ENCODE measurements at regions not wholly inside any gene's neighbourhood (a gene's known extent, or its start where the extent isn't known, plus 50 kb on each side); places are given as distances from the start of the nearest gene placed in this dataset.
"Not testable (repeated sequence)": the region's sequence is repeated elsewhere in the genome, so short reads cannot be mapped to it uniquely, and the experiment has no call there.

DNA sequence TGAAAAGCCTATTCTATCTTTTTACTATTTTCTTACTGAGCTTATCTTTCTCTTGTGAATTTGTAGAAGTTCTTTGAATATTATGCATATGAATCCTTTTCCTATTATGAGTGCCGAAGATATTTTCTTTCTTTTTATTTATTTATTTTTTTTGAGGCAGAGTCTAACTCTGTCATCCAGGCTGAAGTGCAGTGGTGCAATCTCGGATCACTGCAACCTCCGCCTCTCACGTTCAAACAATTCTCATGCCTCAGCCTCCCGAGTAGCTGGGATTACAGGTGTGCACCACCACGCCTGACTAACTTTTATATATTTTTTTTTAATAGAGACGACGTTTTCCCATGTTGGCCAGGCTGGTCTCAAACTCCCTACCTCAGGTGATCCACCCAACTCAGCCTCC lies 109.8 kb downstream of the RHOU start:
- in situ Hi-C loops (cut with HindIII; ENCODE audit: extremely low pct_ligation_motif_present, low pct_unique_long_range_greater_than_20kb) (no loop called here), intact Hi-C loops (cut with micrococcal nuclease; ENCODE audit: unreplicated experiment) (no loop called here)
- BruUV-seq (replicated peaks): no TSS peak
- no peak overlapping the region for H3K4me2 ChIP-seq (ENCODE audit: low read depth, low read length)
- DNase-seq (ENCODE audit: low spot score): no peak
- no peak for ATAC-seq
- H3K27ac ChIP-seq (ENCODE audit: extremely low read length, insufficient read depth, low read length): no peak overlapping the region
- no peak overlapping the region for H2AFZ ChIP-seq (ENCODE audit: low read length)
- no peaks in the 10 kb centered on the region for H3K36me3 ChIP-seq (replicated peaks in 1 of 2; ENCODE audit: control insufficient read depth in 1 of 2, insufficient read depth in 2 of 2, low read length in 2 of 2)
- no peaks in the 10 kb centered on the region for H4K20me1 ChIP-seq (ENCODE audit: insufficient read depth, low read length)
- CTCF ChIA-PET (ENCODE audit: low intra/inter-chr PET ratio, low total read pairs): no interaction called here
- no peaks in the 10 kb centered on the region for H3K79me2 ChIP-seq (ENCODE audit: insufficient read depth, low read length)
- WGBS (ENCODE audit: low lambda C conversion rate): 95% methylated on average over 8 of the region's 8 CpGs
- peaks cover 51% of the 10 kb centered on the region for H3K4me1 ChIP-seq (ENCODE audit: insufficient read depth, low read length)
- FAIRE-seq: no peak
- H3K4me3 ChIP-seq (replicated peaks in 1 of 3; ENCODE audit: insufficient read depth in 1 of 3, low read depth in 2 of 3, low read length in 3 of 3): no peak overlapping the region
- POLR2A ChIA-PET: no interaction called here
- no peak overlapping the region for H3K9ac ChIP-seq (ENCODE audit: insufficient read depth, low read depth, low read length)
- no peaks in the 10 kb centered on the region for H3K9me3 ChIP-seq (ENCODE audit: low read length)
- no peaks in the 10 kb centered on the region for H3K27me3 ChIP-seq (ENCODE audit: control insufficient read depth in 1 of 2, insufficient read depth in 2 of 2, low read length in 2 of 2)
- TF ChIP-seq, protein P1, sequence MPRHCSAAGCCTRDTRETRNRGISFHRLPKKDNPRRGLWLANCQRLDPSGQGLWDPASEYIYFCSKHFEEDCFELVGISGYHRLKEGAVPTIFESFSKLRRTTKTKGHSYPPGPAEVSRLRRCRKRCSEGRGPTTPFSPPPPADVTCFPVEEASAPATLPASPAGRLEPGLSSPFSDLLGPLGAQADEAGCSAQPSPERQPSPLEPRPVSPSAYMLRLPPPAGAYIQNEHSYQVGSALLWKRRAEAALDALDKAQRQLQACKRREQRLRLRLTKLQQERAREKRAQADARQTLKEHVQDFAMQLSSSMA (CRISPR knock-in tag; IDR thresholded peaks at IDR 0.05): no peak
- TF ChIP-seq ZFP36L1 (CRISPR knock-in tag; IDR thresholded peaks at IDR 0.05) (no peak), HMGA1 (CRISPR knock-in tag; conservative IDR thresholded peaks at IDR 0.05) (no peak)

DNA sequence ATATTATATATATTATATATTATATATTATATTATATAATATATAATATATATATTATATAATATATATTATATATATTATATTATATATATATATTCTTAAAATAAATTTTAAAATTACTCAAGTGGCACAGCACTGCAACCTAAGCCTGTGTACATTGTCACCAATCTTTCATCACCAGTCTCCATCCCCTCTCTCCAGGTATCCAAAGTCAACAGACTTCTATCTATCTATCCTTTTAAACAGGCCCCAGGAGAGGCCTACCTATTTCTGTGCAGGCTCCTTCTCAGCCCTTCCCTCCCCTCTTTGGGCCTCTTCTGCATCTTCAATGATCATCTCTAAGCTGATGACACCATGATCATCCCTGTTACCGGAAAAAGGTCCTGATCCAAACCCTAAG lies 111.7 kb downstream of the RHOU start:
- no peak overlapping the region for H3K9ac ChIP-seq (ENCODE audit: insufficient read depth, low read depth, low read length)
- no peak for FAIRE-seq
- H4K20me1 ChIP-seq (ENCODE audit: insufficient read depth, low read length): no peaks in the 10 kb centered on the region
- H3K27ac ChIP-seq (ENCODE audit: extremely low read length, insufficient read depth, low read length): no peak overlapping the region
- H2AFZ ChIP-seq (ENCODE audit: low read length): no peak overlapping the region
- ChIA-PET POLR2A (interaction anchor here (4.4 kb wide), 1 partner anchor 9 kb away, joined by 44 read pairs; no protein-coding TSS in a partner anchor), CTCF (ENCODE audit: low intra/inter-chr PET ratio, low total read pairs) (no interaction called here)
- H3K4me2 ChIP-seq (ENCODE audit: low read depth, low read length): no peak overlapping the region
- ATAC-seq: no peak
- intact Hi-C loops (cut with micrococcal nuclease; ENCODE audit: unreplicated experiment) (no loop called here), in situ Hi-C loops (cut with HindIII; ENCODE audit: extremely low pct_ligation_motif_present, low pct_unique_long_range_greater_than_20kb) (no loop called here)
- no peaks in the 10 kb centered on the region for H3K27me3 ChIP-seq (ENCODE audit: control insufficient read depth in 1 of 2, insufficient read depth in 2 of 2, low read length in 2 of 2)
- H3K4me1 ChIP-seq (ENCODE audit: insufficient read depth, low read length): peaks cover 47% of the 10 kb centered on the region
- H3K9me3 ChIP-seq (ENCODE audit: low read length): no peaks in the 10 kb centered on the region
- no peak overlapping the region for H3K4me3 ChIP-seq (replicated peaks in 1 of 3; ENCODE audit: insufficient read depth in 1 of 3, low read depth in 2 of 3, low read length in 3 of 3)
- no peak for DNase-seq (ENCODE audit: low spot score)
- BruUV-seq (replicated peaks): no TSS peak
- TF ChIP-seq ZNF446 (CRISPR knock-in tag; IDR thresholded peaks at IDR 0.05) (no peak), ZSCAN12 (CRISPR knock-in tag; IDR thresholded peaks at IDR 0.05) (no peak)
- H3K36me3 ChIP-seq (replicated peaks in 1 of 2; ENCODE audit: control insufficient read depth in 1 of 2, insufficient read depth in 2 of 2, low read length in 2 of 2): no peaks in the 10 kb centered on the region
- 96% methylated on average over 1 of the region's 1 CpG for WGBS (ENCODE audit: low lambda C conversion rate)
- no peaks in the 10 kb centered on the region for H3K79me2 ChIP-seq (ENCODE audit: insufficient read depth, low read length)

DNA sequence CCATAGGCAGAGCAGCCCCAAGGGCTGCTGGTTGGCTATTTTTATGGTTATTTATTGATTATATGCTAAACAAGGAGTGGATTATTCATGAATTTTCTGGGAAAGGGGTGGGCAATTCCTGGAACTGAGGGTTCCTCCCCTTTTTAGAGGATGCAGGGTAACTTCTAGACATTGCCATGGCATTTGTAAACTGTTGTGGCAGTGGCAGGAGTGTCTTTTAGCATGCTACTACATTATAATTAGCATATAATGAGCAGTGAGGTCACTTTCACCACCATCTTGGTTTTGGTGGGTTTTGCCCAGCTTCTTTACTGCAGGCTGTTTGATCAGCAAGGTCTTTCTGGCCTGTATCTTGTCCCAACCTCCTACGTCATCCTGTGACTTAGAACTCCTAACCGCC lies 112.2 kb downstream of the RHOU start:
- FAIRE-seq; ATAC-seq; H3K4me3 ChIP-seq (replicated peaks in 1 of 3; ENCODE audit: insufficient read depth in 1 of 3, low read depth in 2 of 3, low read length in 3 of 3); H3K9ac ChIP-seq (ENCODE audit: insufficient read depth, low read depth, low read length); BruUV-seq (replicated peaks); H3K27me3 ChIP-seq (ENCODE audit: control insufficient read depth in 1 of 2, insufficient read depth in 2 of 2, low read length in 2 of 2); H3K36me3 ChIP-seq (replicated peaks in 1 of 2; ENCODE audit: control insufficient read depth in 1 of 2, insufficient read depth in 2 of 2, low read length in 2 of 2); H3K27ac ChIP-seq (ENCODE audit: extremely low read length, insufficient read depth, low read length); H3K4me2 ChIP-seq (ENCODE audit: low read depth, low read length); DNase-seq (ENCODE audit: low spot score); H3K9me3 ChIP-seq (ENCODE audit: low read length); H2AFZ ChIP-seq (ENCODE audit: low read length); in situ Hi-C loops (cut with HindIII; ENCODE audit: extremely low pct_ligation_motif_present, low pct_unique_long_range_greater_than_20kb); H4K20me1 ChIP-seq (ENCODE audit: insufficient read depth, low read length); intact Hi-C loops (cut with micrococcal nuclease; ENCODE audit: unreplicated experiment); CTCF ChIA-PET (ENCODE audit: low intra/inter-chr PET ratio, low total read pairs); H3K79me2 ChIP-seq (ENCODE audit: insufficient read depth, low read length): not testable (repeated sequence)
- POLR2A ChIA-PET: interaction anchor here (2.4 to 4.4 kb wide), 2 partner anchors 9 to 11 kb away, joined by 11 to 44 read pairs; no protein-coding TSS in a partner anchor
- 100% methylated on average over 2 of the region's 2 CpGs for WGBS (ENCODE audit: low lambda C conversion rate)
- H3K4me1 ChIP-seq (ENCODE audit: insufficient read depth, low read length): peaks cover 47% of the 10 kb centered on the region

Data from HepG2 (cell line).